A549 (cell line): ENCODE measurements at regions not wholly inside any gene's neighbourhood (a gene's known extent, or its start where the extent isn't known, plus 50 kb on each side); places are given as distances from the start of the nearest gene placed in this dataset.

Experiments used
- ATAC-seq, 2 experiments: fragments of 200-7000 bp in 1 of 2; fragments of >200 bp in 1 of 2; cut with Nextera tagmentation in 1 of 2; cut with Tn5 transposase in 1 of 2; 3 replicates each; pipeline versions ENCODE4 v1.8.0 to v1.9.1; 2018 to 2020; ENCODE audit warnings: mild to moderate bottlenecking in 1 of 2, moderate library complexity in 1 of 2
- CTCF ChIA-PET: fragments of 300-600 bp; sonication (Branson Sonifier 250); formaldehyde crosslinking; extraction: SDS; loops from one replicate; lab custom pipeline; 2021; ENCODE audit warnings: antibody characterized with exemption, inconsistent platforms; lab: Yijun Ruan, JAX
- POLR2A ChIA-PET: fragments of 350-600 bp; formaldehyde crosslinking; extraction: SDS; loops from one replicate; lab custom pipeline; 2021; ENCODE audit warnings: antibody characterized with exemption, inconsistent platforms; lab: Yijun Ruan, JAX
- DNase-seq, 2 experiments: peaks; one replicate each; pipeline versions ENCODE4 v3.0.0 to v3.0.0-alpha.2; 2011 to 2016; ENCODE audit warnings: low read depth in 1 of 2, low spot score in 1 of 2
- FAIRE-seq: peaks from 2 replicates; lab custom pipeline; 2011; peaks lifted over from hg19 to GRCh38; lab: Jason Lieb, UNC
- H3K27ac ChIP-seq, 2 experiments: fragments of >200 bp; sonication (Bioruptor Twin); formaldehyde crosslinking; 3 replicates each; pipeline ENCODE4 v1.5.1; 2016 to 2017
- H3K4me1 ChIP-seq: fragments of >200 bp; sonication (Bioruptor Twin); formaldehyde crosslinking; 3 replicates; pipeline ENCODE4 v1.6.1; 2016
- H3K4me2 ChIP-seq: fragments of >200 bp; sonication (Bioruptor Twin); formaldehyde crosslinking; 3 replicates; pipeline ENCODE4 v1.6.1; 2016
- H3K4me3 ChIP-seq: fragments of >200 bp; sonication (Bioruptor Twin); formaldehyde crosslinking; 3 replicates; pipeline ENCODE4 v1.5.1; 2016
- H3K9me3 ChIP-seq: fragments of >200 bp; sonication (Bioruptor Twin); formaldehyde crosslinking; 3 replicates; pipeline ENCODE4 v1.6.1; 2016
- ATOH8 ChIP-seq: fragments of 250-450 bp; sonication (Bioruptor Pico); IDR thresholded peaks from 2 replicates; pipeline ENCODE4 v1.5.0; 2020; ENCODE audit warnings: low read depth, mild to moderate bottlenecking, moderate library complexity
- BHLHE40 ChIP-seq: IDR thresholded peaks from 2 replicates; pipeline ENCODE4 v1.6.1; 2012; ENCODE audit warnings: low read depth, low read length, inconsistent platforms
- CBX2 ChIP-seq: fragments of 200-600 bp; sonication (generic); IDR thresholded peaks from 2 replicates; pipeline ENCODE4 v1.6.1; 2016; ENCODE audit warnings: low read depth, mild to moderate bottlenecking, borderline replicate concordance
- CBX8 ChIP-seq: fragments of 200-600 bp; sonication (generic); IDR thresholded peaks from 2 replicates; pipeline ENCODE4 v1.6.1; 2016
- CHD2 ChIP-seq: fragments of 150-350 bp; IDR thresholded peaks from 2 replicates; pipeline ENCODE4 v1.6.1; 2014; ENCODE audit warnings: low read length; ENCODE audit not compliant: partially characterized antibody
- CTCF ChIP-seq: fragments of >200 bp; sonication (Bioruptor Twin); formaldehyde crosslinking; IDR thresholded peaks from 3 replicates; pipeline ENCODE4 v1.5.1; 2016
- ESRRA ChIP-seq: fragments of 150-350 bp; IDR thresholded peaks from 2 replicates; pipeline ENCODE4 v1.6.1; 2014; ENCODE audit warnings: mild to moderate bottlenecking, low read length, borderline replicate concordance
- FOSL2 ChIP-seq, 2 experiments: fragments of 450-650 bp in 1 of 2; fragments of >200 bp in 1 of 2; sonication (Bioruptor Twin) in 1 of 2; formaldehyde crosslinking; IDR thresholded peaks; 2 replicates each; pipeline versions ENCODE4 v1.5.0 to v1.6.1; 2016 to 2020; ENCODE audit warnings: mild to moderate bottlenecking in 1 of 2, moderate library complexity in 1 of 2
- HOXA7 ChIP-seq: fragments of 250-450 bp; sonication (Bioruptor Pico); IDR thresholded peaks from 2 replicates; pipeline ENCODE4 v1.5.0; 2020; ENCODE audit warnings: mild to moderate bottlenecking, moderate library complexity
- KDM1A ChIP-seq: fragments of 200-600 bp; sonication (generic); IDR thresholded peaks from 2 replicates; pipeline ENCODE4 v1.6.1; 2016; ENCODE audit warnings: low read depth, mild to moderate bottlenecking
- KDM5A ChIP-seq: fragments of 200-600 bp; sonication (generic); IDR thresholded peaks from 2 replicates; pipeline ENCODE4 v1.6.1; 2016; ENCODE audit warnings: antibody characterized with exemption, mild to moderate bottlenecking
- MAFK ChIP-seq: fragments of 450-650 bp; IDR thresholded peaks from 2 replicates; pipeline ENCODE4 v1.6.1; 2014; ENCODE audit not compliant: partially characterized antibody
- MAZ ChIP-seq: fragments of 150-350 bp; IDR thresholded peaks from 2 replicates; pipeline ENCODE4 v1.6.1; 2014; ENCODE audit warnings: antibody characterized with exemption, low read depth, low read length, borderline replicate concordance
- MYC ChIP-seq: IDR thresholded peaks from 2 replicates; pipeline ENCODE4 v1.6.1; 2012; ENCODE audit warnings: mild to moderate bottlenecking, inconsistent platforms, low read length, improper control_type of control experiment, borderline replicate concordance
- NPAS2 ChIP-seq: fragments of 250-450 bp; sonication (Bioruptor Pico); IDR thresholded peaks from 2 replicates; pipeline ENCODE4 v1.8.0; 2022; ENCODE audit warnings: mild to moderate bottlenecking, moderate library complexity, borderline replicate concordance
- PBX3 ChIP-seq: IDR thresholded peaks from 2 replicates; pipeline ENCODE4 v1.6.1; 2012
- POLR2AphosphoS2 ChIP-seq: conservative IDR thresholded peaks from 2 replicates; pipeline ENCODE4 v1.6.1; 2012; ENCODE audit warnings: low read length, improper control_type of control experiment, inconsistent platforms
- RARB ChIP-seq: fragments of 250-450 bp; sonication (Bioruptor Pico); IDR thresholded peaks from 2 replicates; pipeline ENCODE4 v1.8.0; 2021; ENCODE audit warnings: mild to moderate bottlenecking, moderate library complexity
- SMC3 ChIP-seq: fragments of >200 bp; sonication (Bioruptor Twin); formaldehyde crosslinking; IDR thresholded peaks from 3 replicates; pipeline ENCODE4 v1.6.1; 2018; ENCODE audit warnings: inconsistent platforms
- TFCP2L1 ChIP-seq: fragments of 250-450 bp; sonication (Bioruptor Pico); IDR thresholded peaks from 2 replicates; pipeline ENCODE4 v1.5.0; 2021; ENCODE audit warnings: mild to moderate bottlenecking
- TP53 ChIP-seq: fragments of 250-450 bp; sonication (Bioruptor Pico); IDR thresholded peaks from 2 replicates; pipeline ENCODE4 v1.5.0; 2021; ENCODE audit warnings: mild to moderate bottlenecking, moderate library complexity
- ZNF302 ChIP-seq: fragments of 250-450 bp; sonication (Bioruptor Pico); IDR thresholded peaks from 2 replicates; pipeline ENCODE4 v1.9.0; 2021; ENCODE audit warnings: inconsistent platforms, mild to moderate bottlenecking, moderate library complexity
- WGBS: methylation state at CpG from one replicate; pipeline ENCODE4 v1.1.6; 2017; ENCODE audit errors: missing lambda C conversion rate; 5-methylcytosine and 5-hydroxymethylcytosine counted together
- TF ChIP-seq, protein P1 (sequence below): IDR thresholded peaks from 2 replicates; pipeline ENCODE4 v1.6.1; 2012; ENCODE audit warnings: low read depth, borderline replicate concordance
- TF ChIP-seq, protein P2 (sequence below): fragments of >200 bp; sonication (Bioruptor Twin); formaldehyde crosslinking; IDR thresholded peaks from 2 replicates; pipeline ENCODE4 v1.6.1; 2016

DNA sequence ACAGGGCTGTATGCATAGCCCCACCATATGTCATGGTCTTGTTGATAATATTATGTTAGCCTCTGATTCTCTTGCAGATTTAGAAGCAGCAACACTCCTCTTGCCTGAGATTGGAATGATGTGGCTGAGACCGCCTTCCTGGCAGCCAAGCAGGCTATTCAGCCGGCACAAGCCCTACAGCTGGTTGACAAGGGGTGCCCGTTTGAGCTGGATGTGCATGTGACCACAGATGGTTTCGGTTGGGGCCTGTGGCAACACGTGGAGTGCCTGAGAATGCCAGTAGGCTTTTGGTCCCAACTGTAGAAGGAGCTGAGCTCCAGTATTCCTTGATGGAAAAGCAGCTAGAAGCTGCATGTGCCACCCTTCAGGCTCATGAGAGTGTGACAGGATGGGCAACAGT is 303.6 kb upstream of the POU3F2 start:
- Histone ChIP-seq H3K9me3 (no peaks in the 10 kb centered on the region), H3K4me2 (no peak overlapping the region), H3K4me3 (no peak overlapping the region), H3K4me1 (no peaks in the 10 kb centered on the region), H3K27ac (no peak overlapping the region)
- no peak for DNase-seq
- no peak for FAIRE-seq
- CTCF ChIA-PET: no interaction called here
- no peak for ATAC-seq
- TF ChIP-seq KDM1A: no peak
- no peak for TF ChIP-seq POLR2AphosphoS2
- TF ChIP-seq CBX2: no peak
- TF ChIP-seq ESRRA: no peak
- TF ChIP-seq, protein P1, sequence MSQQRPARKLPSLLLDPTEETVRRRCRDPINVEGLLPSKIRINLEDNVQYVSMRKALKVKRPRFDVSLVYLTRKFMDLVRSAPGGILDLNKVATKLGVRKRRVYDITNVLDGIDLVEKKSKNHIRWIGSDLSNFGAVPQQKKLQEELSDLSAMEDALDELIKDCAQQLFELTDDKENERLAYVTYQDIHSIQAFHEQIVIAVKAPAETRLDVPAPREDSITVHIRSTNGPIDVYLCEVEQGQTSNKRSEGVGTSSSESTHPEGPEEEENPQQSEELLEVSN: no peak
- TF ChIP-seq CHD2: no peak
- TF ChIP-seq, protein P2, sequence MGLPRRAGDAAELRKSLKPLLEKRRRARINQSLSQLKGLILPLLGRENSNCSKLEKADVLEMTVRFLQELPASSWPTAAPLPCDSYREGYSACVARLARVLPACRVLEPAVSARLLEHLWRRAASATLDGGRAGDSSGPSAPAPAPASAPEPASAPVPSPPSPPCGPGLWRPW: no peak
- TF ChIP-seq MAFK: no peak
- no peak for TF ChIP-seq TP53
- TF ChIP-seq CTCF: no peak
- TF ChIP-seq CBX8: no peak
- TF ChIP-seq MAZ: no peak
- no peak for TF ChIP-seq NPAS2 (CRISPR knock-in tag)
- no peak for TF ChIP-seq PBX3
- no CpG with 5 or more reads among the region's 5 CpGs for WGBS
- POLR2A ChIA-PET: no interaction called here

GRCh38 chr6:98532004-98532403 is 302.4 kb upstream of the POU3F2 start:
- Histone ChIP-seq H3K27ac (no peak overlapping the region), H3K4me3 (no peak overlapping the region), H3K4me1 (no peaks in the 10 kb centered on the region), H3K4me2 (no peak overlapping the region), H3K9me3 (no peaks in the 10 kb centered on the region)
- 26% methylated on average over 6 of the region's 6 CpGs for WGBS
- DNase-seq: no peak
- ATAC-seq: no peak
- TF ChIP-seq BHLHE40 (no peak), PBX3 (no peak), KDM1A (no peak), CBX8 (no peak), ATOH8 (CRISPR knock-in tag) (no peak), POLR2AphosphoS2 (no peak), MYC (no peak), KDM5A (no peak), MAZ (no peak), HOXA7 (CRISPR knock-in tag) (no peak), CTCF (no peak), ESRRA (no peak), FOSL2 (IDR thresholded peaks at IDR 0.05) (no peak), FOSL2 (CRISPR knock-in tag; IDR thresholded peaks at IDR 0.05) (no peak), SMC3 (no peak), CBX2 (no peak), ZNF302 (no peak), RARB (CRISPR knock-in tag) (no peak), TFCP2L1 (CRISPR knock-in tag) (no peak)
- TF ChIP-seq, protein P1: no peak
- FAIRE-seq: no peak
- CTCF ChIA-PET: no interaction called here
- POLR2A ChIA-PET: no interaction called here
